ENCODE measurements at regions not wholly inside any gene's neighbourhood (a gene's known extent, or its start where the extent isn't known, plus 50 kb on each side); places are given as distances from the start of the nearest gene placed in this dataset.

GRCh38 chr20:24406750-24407149, 62.7 kb upstream of the SYNDIG1 start:
- ChIA-PET CTCF (interaction anchor here (1.0 kb wide), 1 partner anchor 9 kb away, joined by 4 read pairs; no protein-coding TSS in a partner anchor), POLR2A (no interaction called here)
- DNase-seq (ENCODE audit: low read depth in 1 of 2, low spot score in 1 of 2) (no peak), FAIRE-seq (no peak), ATAC-seq (no peak)
- no peak overlapping the region for H3K4me3 ChIP-seq
- H3K27ac ChIP-seq = no peak overlapping the region
- 58% methylated on average over 4 of the region's 4 CpGs for WGBS (ENCODE audit: missing lambda C conversion rate)
- H3K9me3 ChIP-seq = no peaks in the 10 kb centered on the region
- no peak overlapping the region for H3K4me2 ChIP-seq
- TF ChIP-seq JUN (IDR thresholded peaks at IDR 0.05) (no peak), NFE2L2 (conservative IDR thresholded peaks at IDR 0.05; ENCODE audit: low read length) (no peak), RARB (CRISPR knock-in tag; IDR thresholded peaks at IDR 0.05) (no peak), BHLHE40 (IDR thresholded peaks at IDR 0.05; ENCODE audit: low read depth, low read length) (no peak), CTCF (IDR thresholded peaks at IDR 0.05) (no peak), GATA3 (IDR thresholded peaks at IDR 0.05; ENCODE audit: borderline replicate concordance) (no peak), POLR2AphosphoS2 (conservative IDR thresholded peaks at IDR 0.05; ENCODE audit: low read length) (no peak), RFX5 (IDR thresholded peaks at IDR 0.05) (no peak), JUNB (IDR thresholded peaks at IDR 0.05) (no peak)
- 0 out of 3 replicates have a peak, but pooled peaks cover 5% of the 10 kb centered on the region for H3K4me1 ChIP-seq

GRCh38 chr20:24406251-24406650, 63.2 kb upstream of the SYNDIG1 start:
- DNase-seq (ENCODE audit: low read depth in 1 of 2, low spot score in 1 of 2) = no peak

GRCh38 chr20:24405810-24406209, 63.6 kb upstream of the SYNDIG1 start:
- WGBS (ENCODE audit: missing lambda C conversion rate) = 24% methylated on average over 2 of the region's 2 CpGs
- FAIRE-seq = no peak

More at GRCh38 chr20:24406251-24406650, 63.2 kb upstream of the SYNDIG1 start:
- WGBS (ENCODE audit: missing lambda C conversion rate) = 47% methylated on average over 2 of the region's 2 CpGs
- ChIA-PET CTCF (no interaction called here), POLR2A (no interaction called here)
- ATAC-seq (no peak), FAIRE-seq (no peak)
- Histone ChIP-seq H3K4me1 (0 out of 3 replicates have a peak, but pooled peaks cover 5% of the 10 kb centered on the region), H3K27ac (no peak overlapping the region), H3K4me2 (no peak overlapping the region), H3K4me3 (no peak overlapping the region), H3K9me3 (no peaks in the 10 kb centered on the region)
- TF ChIP-seq JUNB (IDR thresholded peaks at IDR 0.05) (no peak), ZSCAN20 (CRISPR knock-in tag; IDR thresholded peaks at IDR 0.05) (no peak), CBX8 (IDR thresholded peaks at IDR 0.05) (no peak), FOSB (CRISPR knock-in tag; IDR thresholded peaks at IDR 0.05) (no peak), FOSL2 (IDR thresholded peaks at IDR 0.05) (no peak), FOSL2 (CRISPR knock-in tag; IDR thresholded peaks at IDR 0.05) (no peak)

GRCh38 chr20:24403406-24403805, 66.0 kb upstream of the SYNDIG1 start:
- ATAC-seq (no peak), DNase-seq (ENCODE audit: low read depth in 1 of 2, low spot score in 1 of 2) (no peak), FAIRE-seq (no peak)
- 0 out of 3 replicates have a peak, but pooled peaks cover 5% of the 10 kb centered on the region for H3K4me1 ChIP-seq
- WGBS (ENCODE audit: missing lambda C conversion rate) = 3% methylated on average over 1 of the region's 1 CpG
- H3K27ac ChIP-seq = no peak overlapping the region
- ChIA-PET CTCF (no interaction called here), POLR2A (no interaction called here)
- no peak overlapping the region for H3K4me2 ChIP-seq
- no peak overlapping the region for H3K4me3 ChIP-seq
- TF ChIP-seq CBX8 (IDR thresholded peaks at IDR 0.05) = no peak
- no peak for TF ChIP-seq GATA3 (IDR thresholded peaks at IDR 0.05; ENCODE audit: borderline replicate concordance)
- TF ChIP-seq CEBPB (IDR thresholded peaks at IDR 0.05) = no peak
- no peak for TF ChIP-seq SMC3 (IDR thresholded peaks at IDR 0.05)
- no peak for TF ChIP-seq HOXA7 (CRISPR knock-in tag; IDR thresholded peaks at IDR 0.05)
- TF ChIP-seq RARB (CRISPR knock-in tag; IDR thresholded peaks at IDR 0.05) = no peak
- TF ChIP-seq ZC3H11A (IDR thresholded peaks at IDR 0.05) = no peak
- TF ChIP-seq ZNF302 (CRISPR knock-in tag; IDR thresholded peaks at IDR 0.05) = no peak
- H3K9me3 ChIP-seq = no peaks in the 10 kb centered on the region

More at GRCh38 chr20:24405810-24406209, 63.6 kb upstream of the SYNDIG1 start:
- H3K4me1 ChIP-seq = 0 out of 3 replicates have a peak, but pooled peaks cover 5% of the 10 kb centered on the region
- ChIA-PET CTCF (no interaction called here), POLR2A (no interaction called here)
- TF ChIP-seq TP53 (CRISPR knock-in tag; IDR thresholded peaks at IDR 0.05) = no peak
- TF ChIP-seq FOSL2 (IDR thresholded peaks at IDR 0.05) = 0 out of 2 replicates have a peak, but pooled peaks have one; percentile 11
- TF ChIP-seq FOSL2 (CRISPR knock-in tag; IDR thresholded peaks at IDR 0.05) = no peak
- no peak for TF ChIP-seq JUN (IDR thresholded peaks at IDR 0.05)
- TF ChIP-seq ATOH8 (CRISPR knock-in tag; IDR thresholded peaks at IDR 0.05; ENCODE audit: low read depth) = no peak
- DNase-seq (ENCODE audit: low read depth in 1 of 2, low spot score in 1 of 2) (no peak), ATAC-seq (no peak)
- no peak overlapping the region for H3K27ac ChIP-seq
- H3K9me3 ChIP-seq = no peaks in the 10 kb centered on the region
- no peak overlapping the region for H3K4me2 ChIP-seq
- no peak overlapping the region for H3K4me3 ChIP-seq

Measured in A549 (cell line).